Sigmoid colon (tissue), 6 donors: ENCODE measurements at regions not wholly inside any gene's neighbourhood (a gene's known extent, or its start where the extent isn't known, plus 50 kb on each side); places are given as distances from the start of the nearest gene placed in this dataset.
"Not testable (repeated sequence)": the region's sequence is repeated elsewhere in the genome, so short reads cannot be mapped to it uniquely, and the experiment has no call there.

ENCODE experiments used
- DNase-seq: peaks from one replicate; pipeline ENCODE4 v3.0.0-alpha.2; 2019
- H3K27ac ChIP-seq, 4 donors: fragments of 200-600 bp; sonication (generic); one replicate each; pipeline ENCODE4 v1.5.1; 2016 to 2019; ENCODE audit warnings: mild to moderate bottlenecking in 1 of 4
- H3K27me3 ChIP-seq, 3 donors: fragments of 200-600 bp; sonication (generic); one replicate each; pipeline ENCODE4 v1.5.1; 2019; ENCODE audit warnings: mild to moderate bottlenecking in 1 of 3
- H3K36me3 ChIP-seq, 4 donors: fragments of 200-600 bp; sonication (generic); one replicate each; pipeline ENCODE4 v1.5.1; 2016 to 2019
- H3K4me1 ChIP-seq, 4 donors: fragments of 200-600 bp; sonication (generic); one replicate each; pipeline ENCODE4 v1.5.1; 2017 to 2019
- H3K4me3 ChIP-seq, 4 donors: fragments of 200-600 bp; sonication (generic); one replicate each; pipeline ENCODE4 v1.5.1; 2017 to 2019; ENCODE audit warnings: mild to moderate bottlenecking in 2 of 4, moderate library complexity in 1 of 4
- H3K9me3 ChIP-seq, 4 donors: fragments of 200-600 bp in 3 of 4; sonication (generic) in 3 of 4; one replicate each; pipeline versions ENCODE4 v1.5.1 to v1.6.1; 2013 to 2019
- CTCF ChIP-seq, 4 experiments: fragments of 450-650 bp in 3 of 4; fragments of 200-600 bp in 1 of 4; IDR thresholded peaks; one replicate each; pipeline ENCODE4 v1.5.1; 2016 to 2019; ENCODE audit warnings: antibody characterized with exemption in 4 of 4, mild to moderate bottlenecking in 3 of 4, moderate library complexity in 2 of 4
- WGBS, 2 donors: extraction: QIAGEN DNeasy Blood & Tissue Kit; methylation state at CpG; one replicate each; pipeline ENCODE4 v1.1.7; 2013; 5-methylcytosine and 5-hydroxymethylcytosine counted together
- intact Hi-C: fragments of 100-400 bp; cut with DNase I; formaldehyde crosslinking; loops from one replicate; pipeline ENCODE4 v1.15.1; 2023
- donor health status: healthy with polysubstance abuse.
- donor health status: healthy.

- H3K4me3 ChIP-seq, H3K27ac ChIP-seq, H3K36me3 ChIP-seq, H3K4me1 ChIP-seq, DNase-seq, H3K27me3 ChIP-seq, intact Hi-C loops, H3K9me3 ChIP-seq: not testable (repeated sequence)
- 58 to 69% methylated on average over 4 to 5 of the region's 6 CpGs for WGBS, 2 donors
- peak in 2 of 4 experiments; percentile 9 to 11 for TF ChIP-seq CTCF (IDR thresholded peaks at IDR 0.05)
Measured at GRCh38 chr11:67859513-67860161, 144.3 kb downstream of the UNC93B1 start.

- H3K4me1 ChIP-seq, intact Hi-C loops, H3K9me3 ChIP-seq, H3K4me3 ChIP-seq, H3K27ac ChIP-seq, H3K27me3 ChIP-seq, H3K36me3 ChIP-seq, DNase-seq: not testable (repeated sequence)
- 82 to 92% methylated on average over 7 of the region's 7 CpGs for WGBS, 2 donors
Measured at GRCh38 chr11:67850747-67851146, 153.2 kb downstream of the UNC93B1 start.

GRCh38 chr11:67849766-67850165, 154.1 kb downstream of the UNC93B1 start:
- not testable (repeated sequence) for H3K9me3 ChIP-seq, H3K4me3 ChIP-seq, DNase-seq, H3K4me1 ChIP-seq, H3K27me3 ChIP-seq, H3K27ac ChIP-seq, H3K36me3 ChIP-seq
- intact Hi-C loops = loop anchor here (10.0 kb wide), 1 partner anchor 105 kb away; no protein-coding TSS in a partner anchor
- WGBS, 2 donors = 74 to 86% methylated on average over 7 of the region's 7 CpGs

GRCh38 chr11:67847896-67848875, 155.7 kb downstream of the UNC93B1 start:
- WGBS, 2 donors = 20 to 58% methylated on average over 25 of the region's 25 CpGs
- not testable (repeated sequence) for DNase-seq, H3K4me3 ChIP-seq, H3K9me3 ChIP-seq, H3K36me3 ChIP-seq, H3K4me1 ChIP-seq, H3K27ac ChIP-seq, H3K27me3 ChIP-seq
- intact Hi-C loops = loop anchor here (10.0 kb wide), 1 partner anchor 107 kb away; no protein-coding TSS in a partner anchor
- TF ChIP-seq CTCF (IDR thresholded peaks at IDR 0.05) = peak in 1 of 4 experiments; percentile 14

- WGBS, 2 donors = 87 to 92% methylated on average over 3 of the region's 3 CpGs
- intact Hi-C loops = loop anchor here (10.0 kb wide), 1 partner anchor 108 kb away; no protein-coding TSS in a partner anchor
- not testable (repeated sequence) for H3K36me3 ChIP-seq, H3K4me1 ChIP-seq, DNase-seq, H3K9me3 ChIP-seq, H3K27ac ChIP-seq, H3K27me3 ChIP-seq, H3K4me3 ChIP-seq
Measured at GRCh38 chr11:67846303-67846702, 157.6 kb downstream of the UNC93B1 start.

- 9 to 69% methylated on average over 2 to 5 of the region's 5 CpGs for WGBS, 2 donors
- intact Hi-C loops = loop anchor here (10.0 kb wide), 1 partner anchor 110 kb away; no protein-coding TSS in a partner anchor
- H3K27ac ChIP-seq, H3K27me3 ChIP-seq, H3K4me1 ChIP-seq, H3K36me3 ChIP-seq, H3K9me3 ChIP-seq, H3K4me3 ChIP-seq, DNase-seq: not testable (repeated sequence)
Measured at GRCh38 chr11:67845296-67845695, 158.6 kb downstream of the UNC93B1 start.

- not testable (repeated sequence) for H3K27me3 ChIP-seq, H3K9me3 ChIP-seq, H3K4me1 ChIP-seq, H3K36me3 ChIP-seq, H3K27ac ChIP-seq, H3K4me3 ChIP-seq, DNase-seq
- intact Hi-C loops = loop anchor here (10.0 kb wide), 1 partner anchor 114 kb away; no protein-coding TSS in a partner anchor
- 74 to 80% methylated on average over 7 of the region's 7 CpGs for WGBS, 2 donors
Measured at GRCh38 chr11:67840599-67840998, 163.3 kb downstream of the UNC93B1 start.

GRCh38 chr11:67830152-67830551, 155.7 kb upstream of the ALDH3B2 start:
- H3K27ac ChIP-seq, H3K9me3 ChIP-seq, H3K4me3 ChIP-seq, H3K27me3 ChIP-seq, H3K36me3 ChIP-seq, intact Hi-C loops, H3K4me1 ChIP-seq, DNase-seq: not testable (repeated sequence)
- 86 to 92% methylated on average over 7 of the region's 7 CpGs for WGBS, 2 donors

- H3K27ac ChIP-seq = not testable (repeated sequence)
Measured at GRCh38 chr11:67826951-67827296, 152.5 kb upstream of the ALDH3B2 start.

GRCh38 chr11:67826028-67826950, 151.9 kb upstream of the ALDH3B2 start:
- intact Hi-C loops, H3K27ac ChIP-seq, H3K36me3 ChIP-seq, H3K4me1 ChIP-seq, H3K9me3 ChIP-seq, H3K27me3 ChIP-seq: not testable (repeated sequence)
- peak overlapping the region in 1 of 4 donors; percentile 5 for H3K4me3 ChIP-seq
- WGBS, 2 donors = 20 to 21% methylated on average over 25 of the region's 25 CpGs
- DNase-seq = peak; percentile 79

More at GRCh38 chr11:67826951-67827296, 152.5 kb upstream of the ALDH3B2 start:
- H3K36me3 ChIP-seq, H3K9me3 ChIP-seq, H3K4me3 ChIP-seq, H3K27me3 ChIP-seq, H3K4me1 ChIP-seq, intact Hi-C loops, DNase-seq: not testable (repeated sequence)
- 56 to 60% methylated on average over 4 of the region's 4 CpGs for WGBS, 2 donors
